Neutrophil (primary cell): ENCODE measurements at regions not wholly inside any gene's neighbourhood (a gene's known extent, or its start where the extent isn't known, plus 50 kb on each side); places are given as distances from the start of the nearest gene placed in this dataset.

Experiments
- H3K27ac ChIP-seq: fragments of 200-600 bp; sonication (generic); 2 replicates; pipeline ENCODE4 v1.5.1; 2016; ENCODE audit warnings: mild to moderate bottlenecking, moderate library complexity
- H3K27me3 ChIP-seq: fragments of 200-600 bp; sonication (generic); 2 replicates; pipeline ENCODE4 v1.6.0; 2016; ENCODE audit warnings: mild to moderate bottlenecking
- H3K36me3 ChIP-seq: fragments of 200-600 bp; sonication (generic); 2 replicates; pipeline ENCODE4 v1.5.1; 2017
- H3K4me1 ChIP-seq, 2 experiments: fragments of 200-600 bp in 1 of 2; sonication (generic) in 1 of 2; 1 replicate in 1 of 2; 2 replicates in 1 of 2; pipeline versions ENCODE4 v1.5.1 to v1.6.1; 2013 to 2016; ENCODE audit warnings: low read depth in 1 of 2, low read length in 1 of 2, mild to moderate bottlenecking in 1 of 2, moderate library complexity in 1 of 2; ENCODE audit not compliant: control insufficient read depth in 1 of 2, insufficient read depth in 1 of 2
- H3K4me3 ChIP-seq, 2 experiments: fragments of 200-600 bp in 1 of 2; sonication (generic) in 1 of 2; 1 replicate in 1 of 2; 2 replicates in 1 of 2; pipeline ENCODE4 v1.5.1; 2013 to 2016; ENCODE audit warnings: low read depth in 1 of 2, low read length in 1 of 2, mild to moderate bottlenecking in 1 of 2, moderate library complexity in 1 of 2
- H3K9me3 ChIP-seq: fragments of 200-600 bp; sonication (generic); 2 replicates; pipeline ENCODE4 v1.5.1; 2016
- TF ChIP-seq, protein P1 (sequence below): fragments of 200-600 bp; sonication (generic); IDR thresholded peaks from 2 replicates; pipeline ENCODE4 v1.5.1; 2016; ENCODE audit warnings: antibody characterized with exemption

GRCh38 chr3:124413393-124413792 is 316.9 kb upstream of the UMPS start:
- Histone ChIP-seq H3K4me3 (no peak overlapping the region), H3K4me1 (no peaks in the 10 kb centered on the region), H3K27me3 (no peaks in the 10 kb centered on the region), H3K27ac (no peak overlapping the region), H3K36me3 (no peaks in the 10 kb centered on the region), H3K9me3 (no peaks in the 10 kb centered on the region)
- TF ChIP-seq, protein P1, sequence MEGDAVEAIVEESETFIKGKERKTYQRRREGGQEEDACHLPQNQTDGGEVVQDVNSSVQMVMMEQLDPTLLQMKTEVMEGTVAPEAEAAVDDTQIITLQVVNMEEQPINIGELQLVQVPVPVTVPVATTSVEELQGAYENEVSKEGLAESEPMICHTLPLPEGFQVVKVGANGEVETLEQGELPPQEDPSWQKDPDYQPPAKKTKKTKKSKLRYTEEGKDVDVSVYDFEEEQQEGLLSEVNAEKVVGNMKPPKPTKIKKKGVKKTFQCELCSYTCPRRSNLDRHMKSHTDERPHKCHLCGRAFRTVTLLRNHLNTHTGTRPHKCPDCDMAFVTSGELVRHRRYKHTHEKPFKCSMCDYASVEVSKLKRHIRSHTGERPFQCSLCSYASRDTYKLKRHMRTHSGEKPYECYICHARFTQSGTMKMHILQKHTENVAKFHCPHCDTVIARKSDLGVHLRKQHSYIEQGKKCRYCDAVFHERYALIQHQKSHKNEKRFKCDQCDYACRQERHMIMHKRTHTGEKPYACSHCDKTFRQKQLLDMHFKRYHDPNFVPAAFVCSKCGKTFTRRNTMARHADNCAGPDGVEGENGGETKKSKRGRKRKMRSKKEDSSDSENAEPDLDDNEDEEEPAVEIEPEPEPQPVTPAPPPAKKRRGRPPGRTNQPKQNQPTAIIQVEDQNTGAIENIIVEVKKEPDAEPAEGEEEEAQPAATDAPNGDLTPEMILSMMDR, result no peak

DNA sequence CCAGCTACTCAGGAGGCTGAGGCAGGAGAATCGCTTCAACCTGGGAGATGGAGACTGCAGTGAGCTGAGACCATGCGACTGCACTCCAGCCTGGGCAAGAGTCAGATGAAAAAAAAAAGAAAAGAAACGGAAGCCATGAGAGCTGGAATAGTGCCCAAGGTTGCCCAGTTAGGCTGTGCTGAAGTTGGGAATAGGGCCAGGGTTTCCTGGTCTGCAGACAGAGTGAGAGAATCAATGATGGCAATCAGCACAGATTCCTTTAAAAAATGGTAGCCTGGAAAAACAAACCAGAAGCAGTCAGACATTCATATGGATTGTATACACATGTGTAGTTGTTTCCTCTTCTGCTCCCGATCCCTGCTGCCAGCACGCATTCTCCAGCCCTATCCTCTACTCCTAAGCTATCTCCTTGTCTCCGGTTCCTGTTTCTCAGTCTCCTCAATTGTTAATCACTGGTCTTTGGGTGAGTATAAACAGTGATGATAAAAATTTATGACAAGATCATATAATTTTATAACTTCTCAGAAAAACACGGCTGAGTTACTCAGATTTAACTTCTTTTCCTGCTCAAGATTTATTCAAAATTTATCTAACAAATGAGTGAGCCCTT is 316.2 kb upstream of the UMPS start:
- Histone ChIP-seq H3K4me1 (no peaks in the 10 kb centered on the region), H3K36me3 (no peaks in the 10 kb centered on the region), H3K9me3 (no peaks in the 10 kb centered on the region), H3K4me3 (no peak overlapping the region), H3K27me3 (no peaks in the 10 kb centered on the region), H3K27ac (no peak overlapping the region)
- TF ChIP-seq, protein P1, result no peak

- Histone ChIP-seq H3K4me1 (no peaks in the 10 kb centered on the region), H3K9me3 (no peaks in the 10 kb centered on the region), H3K36me3 (no peaks in the 10 kb centered on the region), H3K27ac (no peak overlapping the region), H3K4me3 (no peak overlapping the region), H3K27me3 (no peaks in the 10 kb centered on the region)
- TF ChIP-seq, protein P1, result no peak
These were observed 314.7 kb upstream of the UMPS start for GRCh38 chr3:124415446-124415960.

DNA sequence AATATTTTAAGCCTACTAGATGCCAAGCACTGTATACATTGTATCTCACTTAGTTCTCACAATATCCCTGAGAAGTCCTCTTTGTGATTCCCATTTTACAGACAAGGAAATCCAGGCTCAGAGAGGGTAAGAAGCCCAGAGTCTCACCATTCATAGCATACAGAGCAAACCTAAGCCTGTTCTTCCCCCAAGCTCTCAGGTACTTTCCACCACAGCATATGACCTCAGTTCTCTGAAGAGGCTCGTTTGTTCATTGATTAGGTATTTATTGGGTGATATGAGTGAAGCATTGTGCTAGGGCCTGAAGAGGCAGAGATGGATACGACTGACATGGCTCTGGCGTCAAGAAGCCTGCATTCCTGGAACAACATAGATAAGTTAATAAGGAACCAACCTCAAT is 310.9 kb upstream of the UMPS start:
- Histone ChIP-seq H3K36me3 (no peaks in the 10 kb centered on the region), H3K27me3 (no peaks in the 10 kb centered on the region), H3K4me1 (no peaks in the 10 kb centered on the region), H3K4me3 (no peak overlapping the region), H3K9me3 (no peaks in the 10 kb centered on the region), H3K27ac (no peak overlapping the region)
- TF ChIP-seq, protein P1, result no peak

GRCh38 chr3:124420392-124420791 is 309.9 kb upstream of the UMPS start:
- no peaks in the 10 kb centered on the region for H3K9me3 ChIP-seq
- no peaks in the 10 kb centered on the region for H3K36me3 ChIP-seq
- TF ChIP-seq, protein P1, result no peak
- no peak overlapping the region for H3K4me3 ChIP-seq
- H3K27ac ChIP-seq, result no peak overlapping the region
- no peaks in the 10 kb centered on the region for H3K4me1 ChIP-seq
- H3K27me3 ChIP-seq, result no peaks in the 10 kb centered on the region
